Hematopoietic multipotent progenitor cell treated with erythropoietin and hydrocortisone succinate and interleukin-3 and kit ligand, for 4 days (in vitro differentiated cells): ENCODE measurements at regions not wholly inside any gene's neighbourhood (a gene's known extent, or its start where the extent isn't known, plus 50 kb on each side); places are given as distances from the start of the nearest gene placed in this dataset.

Experiments used
- DNase-seq: peaks from one replicate; pipeline ENCODE4 v3.0.0-alpha.2; 2015

DNA sequence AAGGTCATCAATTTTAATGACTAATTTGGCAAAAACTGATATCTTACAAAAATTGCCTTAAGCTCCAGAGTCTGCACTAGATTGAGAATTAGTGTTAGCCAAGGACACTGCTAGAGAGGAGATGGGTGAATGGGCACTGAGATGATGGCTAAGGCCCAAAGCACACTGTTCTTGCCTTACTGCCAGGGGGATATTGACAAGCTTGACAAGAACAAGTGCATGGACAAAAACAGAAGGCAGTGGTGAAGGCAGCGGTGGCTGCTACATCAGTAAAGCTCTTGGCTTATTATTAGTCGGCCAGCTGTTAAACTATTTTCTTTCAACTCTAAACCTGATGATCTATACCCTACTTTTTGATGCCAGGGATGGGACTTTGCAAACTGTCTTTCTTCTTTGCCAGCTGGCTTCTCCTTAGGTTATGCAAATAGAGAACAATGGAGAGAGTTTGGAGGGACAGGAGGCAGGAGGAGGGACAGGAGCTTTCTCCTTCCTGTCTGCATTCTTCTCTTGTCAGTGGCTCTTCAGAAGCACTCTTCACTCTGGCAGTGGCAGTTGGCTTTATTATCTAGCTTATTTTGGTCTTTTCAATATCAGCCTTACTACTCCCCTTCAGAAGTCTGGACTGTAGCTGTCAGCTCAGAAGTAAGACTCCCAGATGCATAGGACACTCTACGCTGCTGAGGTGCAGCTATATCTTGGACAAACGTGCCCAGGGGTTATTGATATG lies 853.5 kb upstream of the TMPRSS15 start:
- DNase-seq = no peak

DNA sequence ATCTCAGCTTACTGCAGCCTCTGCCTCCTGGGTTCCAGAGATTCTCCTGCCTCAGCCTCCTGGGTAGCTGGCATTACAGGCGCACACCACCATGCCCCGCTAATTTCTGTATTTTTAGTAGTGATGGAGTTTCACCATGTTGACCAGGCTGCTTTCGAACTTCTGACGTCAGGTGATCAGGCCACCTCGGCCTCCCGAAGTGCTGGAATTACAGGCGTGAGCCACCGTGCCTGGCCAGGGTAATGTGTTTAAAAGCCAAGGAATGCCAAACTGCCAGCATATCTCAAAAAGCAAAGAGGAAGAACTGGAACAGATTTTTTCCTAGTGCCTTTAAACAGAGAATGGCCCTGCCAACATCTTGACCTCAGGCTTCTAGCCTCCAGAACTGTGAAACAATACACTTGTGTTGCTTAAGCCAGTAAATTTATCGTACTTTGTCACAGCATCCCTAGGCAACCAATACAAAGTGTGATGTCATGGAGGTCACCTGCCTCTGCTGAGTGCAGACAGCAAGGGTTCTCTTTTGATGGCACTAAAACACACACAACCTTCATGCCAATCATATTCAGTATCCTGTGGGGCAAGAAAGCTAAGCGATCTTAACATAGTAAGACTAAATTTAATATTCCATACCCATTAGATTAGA lies 858.3 kb upstream of the TMPRSS15 start:
- DNase-seq = no peak

DNA sequence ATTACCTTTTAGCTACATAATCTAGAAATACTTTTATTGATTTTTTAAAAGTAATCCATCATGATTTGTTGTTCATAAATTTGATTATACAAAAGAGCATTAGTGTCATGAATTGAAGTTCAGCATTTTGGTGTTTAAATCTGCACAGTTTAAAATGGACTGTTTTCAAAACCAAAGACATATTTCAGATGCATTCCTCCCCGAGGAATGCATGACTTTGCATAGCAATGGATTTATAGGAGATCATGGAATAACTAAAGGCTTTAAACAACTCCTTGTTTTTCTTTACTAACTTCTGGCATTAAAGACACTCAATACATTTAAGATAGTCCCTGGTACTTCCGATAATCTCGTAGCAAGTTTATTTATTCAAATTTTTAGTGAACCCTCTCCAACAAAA lies 863.1 kb upstream of the TMPRSS15 start:
- no peak for DNase-seq

DNA sequence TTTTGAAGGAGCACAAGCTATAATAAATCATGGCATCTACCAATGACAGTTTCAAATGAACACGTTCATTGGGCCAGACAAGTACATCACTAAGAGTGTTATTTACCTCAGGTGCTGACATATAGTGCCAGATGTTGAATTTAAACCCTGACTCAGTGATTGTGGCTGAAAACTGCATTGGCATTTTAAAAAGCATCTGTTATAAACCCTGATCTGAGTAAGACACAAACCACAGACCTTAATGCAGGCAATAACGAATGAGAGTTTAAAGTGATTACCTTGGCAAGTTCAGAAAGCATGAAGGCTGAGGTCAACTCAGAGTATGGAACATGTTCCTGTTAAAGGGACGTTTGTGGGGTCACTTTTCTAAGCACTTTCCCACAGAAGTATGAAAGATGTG lies 865.1 kb upstream of the TMPRSS15 start:
- no peak for DNase-seq

- DNase-seq = no peak
These were observed 871.5 kb upstream of the TMPRSS15 start for GRCh38 chr21:19275065-19275464.

- no peak for DNase-seq
These were observed 873.1 kb upstream of the TMPRSS15 start for GRCh38 chr21:19276665-19277064.

DNA sequence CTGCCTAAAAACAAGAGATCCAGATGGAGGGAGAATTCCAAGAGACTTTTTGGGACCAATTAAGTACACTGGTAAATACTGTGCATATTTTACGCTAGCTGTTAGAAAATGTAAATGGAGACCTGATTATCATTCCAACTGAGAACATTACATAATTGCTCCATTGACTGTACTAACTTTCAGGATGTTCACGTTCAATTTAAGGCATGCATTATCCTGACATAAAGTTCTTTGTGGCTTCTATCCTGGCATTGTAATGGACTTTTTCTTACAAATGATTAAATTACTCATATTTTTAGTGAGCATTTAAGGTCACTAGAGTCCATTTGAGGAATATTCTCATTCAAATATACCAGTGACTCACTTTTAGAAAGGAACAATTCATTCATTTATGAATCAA lies 883.3 kb upstream of the TMPRSS15 start:
- no peak for DNase-seq

- DNase-seq = no peak
These were observed 886.7 kb upstream of the TMPRSS15 start for GRCh38 chr21:19290328-19290727.

DNA sequence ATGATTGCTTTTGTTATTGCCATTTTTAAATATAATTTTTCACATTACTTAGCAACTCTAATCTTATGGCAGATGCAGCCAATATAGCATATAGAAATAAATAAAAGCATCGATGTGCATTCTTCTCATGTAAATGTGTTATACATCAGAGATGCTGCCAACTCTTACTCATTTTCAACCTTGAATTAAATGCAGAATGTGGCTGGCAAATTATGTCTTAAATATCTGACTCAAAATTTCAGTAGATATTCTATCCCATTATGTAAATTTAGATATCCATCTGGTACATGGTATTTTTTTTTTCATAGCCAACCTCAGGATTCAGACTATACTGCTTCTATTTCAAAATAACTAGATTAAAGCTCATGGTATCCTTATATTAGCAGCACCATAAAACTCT lies 916.7 kb upstream of the TMPRSS15 start:
- no peak for DNase-seq

DNA sequence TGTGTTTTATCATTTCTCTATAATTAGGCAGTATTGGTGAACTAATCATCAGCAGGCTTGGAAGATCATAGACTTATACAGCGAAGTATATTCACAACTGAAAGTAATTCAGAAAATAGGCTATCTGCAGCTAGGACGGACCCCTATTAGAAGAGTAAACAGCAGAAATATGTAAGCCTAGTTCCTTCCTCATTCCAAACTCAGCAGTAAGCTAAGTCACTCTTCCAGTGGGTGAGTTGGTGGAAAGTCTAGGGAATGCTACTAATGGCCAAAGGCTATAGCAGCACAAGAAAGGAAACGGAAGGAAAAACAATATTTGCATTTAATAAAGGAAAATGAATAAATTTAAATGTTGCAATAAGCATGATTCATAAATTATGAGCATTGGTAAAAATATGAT lies 918.1 kb upstream of the TMPRSS15 start:
- no peak for DNase-seq

DNA sequence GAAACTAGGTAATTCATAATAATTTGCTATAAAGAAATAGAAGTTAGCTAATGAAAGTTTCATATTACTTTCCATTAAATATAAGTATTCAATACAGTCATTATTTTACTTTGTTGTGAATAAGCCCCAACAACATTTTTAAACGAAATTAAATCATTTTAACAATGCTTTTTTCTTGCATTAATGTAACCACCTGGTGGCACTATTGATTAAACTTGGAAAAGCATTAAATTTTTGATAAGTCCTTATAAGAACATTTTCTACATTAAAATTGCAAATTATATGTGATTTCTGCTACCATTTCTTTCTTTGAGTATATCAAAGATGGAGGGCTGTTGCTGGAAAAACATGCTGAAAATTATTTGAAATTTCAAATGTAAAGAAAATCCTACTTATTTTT lies 918.8 kb upstream of the TMPRSS15 start:
- DNase-seq = peak; percentile 51

- no peak for DNase-seq
These were observed 923.1 kb upstream of the TMPRSS15 start for GRCh38 chr21:19326531-19327319.

DNA sequence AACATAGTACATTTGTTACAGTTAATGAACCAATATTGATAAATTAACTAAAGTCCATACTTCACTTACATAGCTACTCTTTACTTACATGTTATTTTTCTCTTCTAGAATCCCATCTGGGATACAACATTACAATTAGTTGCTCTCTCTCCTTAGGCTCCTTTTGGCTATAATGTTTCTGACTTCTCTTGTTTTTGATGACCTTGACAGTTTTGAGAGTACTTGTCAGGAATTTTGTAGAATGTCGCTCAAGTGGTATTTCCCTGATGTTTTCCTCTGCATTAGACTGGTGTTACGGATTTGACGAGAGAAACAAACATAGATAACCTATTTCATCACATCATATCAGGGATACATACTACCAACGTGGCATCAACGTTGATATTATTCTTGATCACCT lies 925.4 kb upstream of the TMPRSS15 start:
- DNase-seq = no peak

- DNase-seq = peak; percentile 13
These were observed 936.7 kb upstream of the TMPRSS15 start for GRCh38 chr21:19340303-19340702.

GRCh38 chr21:19340954-19341353 lies 937.4 kb upstream of the TMPRSS15 start:
- no peak for DNase-seq

- DNase-seq = no peak
These were observed 940.1 kb upstream of the TMPRSS15 start for GRCh38 chr21:19343711-19344110.

DNA sequence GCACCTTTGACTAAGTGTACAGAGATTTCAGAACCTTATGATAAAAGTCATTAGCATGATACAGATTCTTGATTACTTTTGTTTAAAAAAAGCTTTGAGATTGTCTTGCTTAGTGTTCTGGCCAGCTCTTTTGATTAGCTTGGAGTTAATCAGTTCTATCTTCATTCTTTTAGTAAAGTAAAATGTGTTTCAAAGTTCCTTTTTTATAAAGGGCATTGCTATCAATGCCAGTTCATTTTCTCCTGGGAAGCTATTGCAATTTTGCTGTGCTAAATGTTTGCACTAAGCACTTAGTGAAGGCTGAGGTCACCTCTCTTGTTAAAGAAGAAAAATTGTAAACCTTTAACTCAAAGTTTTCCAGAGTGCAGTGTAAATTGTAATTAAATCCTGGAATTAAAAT lies 946.7 kb upstream of the TMPRSS15 start:
- DNase-seq = no peak

DNA sequence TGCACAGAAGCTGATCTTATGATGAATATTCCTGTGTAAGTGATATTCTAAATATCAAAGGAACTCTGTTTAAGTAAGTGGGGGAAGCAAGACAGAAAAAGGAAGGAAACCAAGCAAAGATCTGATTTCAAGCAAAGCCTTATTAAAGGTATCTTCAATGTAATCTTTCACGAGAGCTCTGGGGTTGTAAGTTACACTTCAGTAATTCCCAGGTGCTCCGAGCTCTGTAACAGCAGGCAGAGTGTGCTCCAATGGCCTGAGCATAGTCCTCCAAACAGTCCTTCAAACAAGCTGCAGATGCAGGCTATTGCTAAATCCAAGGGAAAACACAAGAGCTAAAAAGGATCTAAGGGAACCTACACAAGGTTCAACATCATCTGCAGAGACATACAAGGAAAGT lies 949.7 kb upstream of the TMPRSS15 start:
- no peak for DNase-seq

DNA sequence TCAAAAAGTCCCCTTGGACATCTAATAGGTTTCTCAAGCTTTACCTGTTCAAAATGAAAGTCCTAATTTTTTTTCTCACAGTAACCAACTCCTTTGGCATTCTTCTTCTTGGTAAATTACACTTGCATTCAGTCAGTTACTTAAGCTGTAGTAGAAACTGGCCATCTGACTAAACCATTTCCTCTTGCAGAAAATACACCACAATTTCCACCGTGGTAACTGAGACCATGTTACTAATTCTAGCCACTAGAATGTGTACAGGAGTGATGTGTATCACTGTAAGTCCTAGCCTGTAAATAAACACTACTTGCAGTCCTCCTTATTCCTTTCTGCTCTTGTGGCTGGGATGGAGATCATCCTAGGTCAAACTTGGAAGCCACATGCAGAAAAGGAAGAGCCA lies 965.4 kb upstream of the TMPRSS15 start:
- DNase-seq = no peak

DNA sequence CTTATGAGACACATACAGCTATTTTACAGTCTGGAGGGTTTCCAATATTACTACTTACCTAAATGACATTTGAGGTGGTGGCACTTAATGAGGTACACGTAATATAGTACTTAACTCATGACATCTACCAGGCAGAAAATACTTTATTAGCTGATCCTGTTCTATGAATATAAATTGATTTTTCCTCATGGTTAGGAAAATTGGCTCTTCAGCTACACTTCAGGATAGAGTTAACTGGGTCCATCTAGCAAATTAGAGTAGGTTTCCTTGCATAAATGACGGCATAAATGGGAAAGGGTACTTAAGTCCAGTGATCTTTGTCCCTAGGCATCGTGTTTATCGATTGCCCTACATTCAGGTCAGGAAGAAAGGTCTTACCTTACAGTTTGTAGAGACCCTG lies 988.8 kb upstream of the TMPRSS15 start:
- no peak for DNase-seq

DNA sequence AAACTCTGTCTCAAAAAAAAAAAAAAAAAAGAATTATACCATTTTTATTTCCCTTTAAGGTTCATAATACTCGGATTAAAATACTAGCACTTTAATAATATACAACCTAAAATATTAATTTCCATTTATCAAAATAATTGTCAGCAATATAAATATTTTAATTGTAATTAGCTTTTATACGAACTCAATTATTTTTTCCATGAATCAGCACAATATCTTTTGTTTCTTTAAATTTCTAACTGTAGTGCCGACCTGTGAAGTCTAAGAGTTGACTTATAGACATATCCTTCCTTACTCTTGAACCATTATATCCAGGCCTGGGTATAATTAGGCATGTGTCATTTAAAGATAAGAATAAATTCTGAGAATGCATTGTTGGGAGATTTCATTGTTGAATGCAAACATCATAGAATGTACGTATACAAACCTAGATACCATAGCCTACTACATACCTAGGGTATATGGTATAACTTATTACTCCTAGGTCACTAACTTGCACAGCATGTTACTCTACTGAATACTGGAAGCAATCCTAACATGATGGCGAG lies 996.7 kb upstream of the TMPRSS15 start:
- DNase-seq = no peak

GRCh38 chr21:19402870-19403269 lies 999.3 kb upstream of the TMPRSS15 start:
- no peak for DNase-seq

- no peak for DNase-seq
These were observed 1001.7 kb upstream of the TMPRSS15 start for GRCh38 chr21:19405326-19405725.

DNA sequence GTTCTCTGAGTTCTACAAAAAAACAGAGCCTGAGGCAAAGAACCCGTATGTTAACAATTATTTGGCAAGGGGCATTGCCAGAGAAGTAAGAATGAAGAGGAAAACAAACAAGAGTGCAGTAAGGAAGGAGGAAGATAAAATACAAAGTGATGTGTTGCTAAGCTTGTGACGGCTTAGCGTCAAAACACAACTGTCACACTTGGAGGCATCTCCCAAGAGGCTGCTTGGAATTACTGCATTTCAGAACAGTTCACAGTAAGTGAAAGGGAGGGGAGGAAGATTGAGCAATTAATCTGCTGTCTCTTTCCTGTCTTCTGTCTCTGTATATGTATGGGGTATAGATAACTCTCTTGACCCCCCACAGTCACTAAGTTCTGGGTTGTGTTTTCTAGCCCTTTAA lies 1017.0 kb upstream of the TMPRSS15 start:
- no peak for DNase-seq
